Right lobe of liver (tissue), 6 donors: ENCODE measurements at regions not wholly inside any gene's neighbourhood (a gene's known extent, or its start where the extent isn't known, plus 50 kb on each side); places are given as distances from the start of the nearest gene placed in this dataset.

Experiments
- ATAC-seq, 4 donors: fragments of 200-7000 bp; cut with Tn5 transposase; one replicate each; pipeline ENCODE4 v1.9.1; 2020; ENCODE audit warnings: mild to moderate bottlenecking in 4 of 4, moderate library complexity in 4 of 4
- DNase-seq, 3 donors: peaks; one replicate each; pipeline ENCODE4 v3.0.0-alpha.2; 2020
- H3K27ac ChIP-seq, 3 donors: fragments of 200-600 bp; one replicate each; pipeline ENCODE4 v1.8.0; 2022
- H3K27me3 ChIP-seq, 2 donors: fragments of 200-600 bp; one replicate each; pipeline ENCODE4 v1.8.0; 2022
- H3K36me3 ChIP-seq, 4 donors: fragments of 200-600 bp; sonication (generic) in 1 of 4; one replicate each; pipeline versions ENCODE4 v1.5.1 to v1.8.0; 2017 to 2022; ENCODE audit warnings: control low read depth in 1 of 4
- H3K4me1 ChIP-seq, 4 donors: fragments of 200-600 bp; sonication (generic) in 1 of 4; one replicate each; pipeline versions ENCODE4 v1.5.1 to v1.8.0; 2017 to 2022; ENCODE audit warnings: control low read depth in 1 of 4
- H3K4me3 ChIP-seq, 3 donors: fragments of 200-600 bp; one replicate each; pipeline ENCODE4 v1.8.0; 2022
- H3K9me3 ChIP-seq, 4 donors: fragments of 200-600 bp; sonication (generic) in 1 of 4; one replicate each; pipeline versions ENCODE4 v1.5.1 to v1.8.0; 2017 to 2022; ENCODE audit warnings: control low read depth in 1 of 4
- CTCF ChIP-seq, 4 donors: fragments of 200-600 bp in 3 of 4; fragments of 450-650 bp in 1 of 4; IDR thresholded peaks; one replicate each; pipeline versions ENCODE4 v1.5.1 to v1.8.0; 2016 to 2022; ENCODE audit warnings: antibody characterized with exemption in 4 of 4, mild to moderate bottlenecking in 2 of 4
- POLR2A ChIP-seq: fragments of 450-650 bp; IDR thresholded peaks from one replicate; pipeline ENCODE4 v1.6.1; 2017; ENCODE audit warnings: antibody characterized with exemption, mild to moderate bottlenecking
- WGBS: methylation state at CpG from one replicate; pipeline ENCODE4 v1.1.6; 2018; ENCODE audit warnings: low coverage, low lambda C conversion rate; ENCODE audit not compliant: insufficient coverage; ENCODE audit errors: missing lambda C conversion rate; 5-methylcytosine and 5-hydroxymethylcytosine counted together
- intact Hi-C, 2 donors: fragments of 100-400 bp; cut with DNase I; formaldehyde crosslinking; loops; one replicate each; pipeline versions ENCODE4 v1.11.2 to v1.14.1; 2022
- donor health status: DM: no; HTN: yes; CAD: no.
- donor health status: DM: no; HTN: no; CAD: no.
- donor health status: DM: no; HTN: no; CAD: no.
- donor health status: DM: no; HTN: yes; CAD: no.
- donor health status: DM: no; HTN: yes; CAD: no.

DNA sequence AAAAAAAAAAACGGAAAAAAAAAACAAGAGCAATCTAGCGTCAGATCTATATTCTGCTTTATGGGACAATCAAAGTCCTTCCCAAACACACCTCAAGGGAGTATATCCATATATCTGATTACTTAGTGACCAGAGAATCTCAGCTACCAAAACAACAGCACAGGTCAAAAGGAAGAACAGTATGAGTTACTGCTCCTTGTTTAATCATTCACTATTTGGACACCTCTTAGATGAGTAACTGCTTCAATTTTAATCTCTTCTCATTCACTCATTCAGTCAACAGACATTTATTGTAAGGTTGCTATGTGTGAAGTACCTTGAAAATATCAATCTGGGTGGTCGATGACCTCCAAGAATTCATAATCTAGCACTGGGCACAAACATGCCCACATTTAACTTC lies 193.2 kb downstream of the IRS2 start:
- H3K4me1 ChIP-seq: peaks cover 0 to 20% (median 9%) of the 10 kb centered on the region in 4 donors
- no peak for DNase-seq
- ATAC-seq: peak; percentile 74 to 88 (median 84)
- 16% methylated on average over 3 of the region's 3 CpGs for WGBS
- no peak overlapping the region for H3K4me3 ChIP-seq
- intact Hi-C loops: no loop called here
- H3K27me3 ChIP-seq: no peaks in the 10 kb centered on the region
- no peaks in the 10 kb centered on the region for H3K36me3 ChIP-seq
- peak overlapping the region; percentile 49 to 76 (median 72) for H3K27ac ChIP-seq
- TF ChIP-seq CTCF (IDR thresholded peaks at IDR 0.05) (no peak), POLR2A (no peak)
- no peaks in the 10 kb centered on the region for H3K9me3 ChIP-seq

- Histone ChIP-seq H3K36me3 (no peaks in the 10 kb centered on the region), H3K9me3 (no peaks in the 10 kb centered on the region), H3K27ac (peak overlapping the region; percentile 49 to 76 (median 72)), H3K27me3 (no peaks in the 10 kb centered on the region), H3K4me1 (peaks cover 0 to 20% (median 9%) of the 10 kb centered on the region in 4 donors), H3K4me3 (no peak overlapping the region)
- WGBS: 14% methylated on average over 4 of the region's 4 CpGs
- intact Hi-C loops: no loop called here
- TF ChIP-seq CTCF (IDR thresholded peaks at IDR 0.05) (no peak), POLR2A (peak; percentile 52)
- DNase-seq (no peak), ATAC-seq (peak; percentile 89 to 96 (median 93))
Observed at GRCh38 chr13:109592770-109593169, 193.6 kb downstream of the IRS2 start.

DNA sequence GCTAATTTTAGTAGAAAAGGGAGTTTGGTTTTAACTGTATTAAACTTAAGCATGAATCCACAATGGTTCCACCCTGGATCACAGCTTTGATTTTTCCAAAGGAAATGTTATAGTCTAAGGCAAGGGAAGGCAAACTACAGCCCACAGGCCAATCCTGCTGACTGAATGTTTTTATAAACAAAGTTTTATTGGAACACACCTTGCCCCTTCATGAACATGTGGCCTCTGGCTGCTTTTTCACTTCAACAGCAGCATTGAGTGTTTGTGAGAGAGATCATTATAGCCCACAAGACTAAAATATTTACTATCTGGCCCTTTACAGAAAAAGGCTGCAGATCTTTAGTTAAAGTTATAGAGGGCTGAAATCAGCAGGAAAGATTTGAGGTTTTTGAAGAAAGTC lies 198.7 kb downstream of the IRS2 start:
- H3K36me3 ChIP-seq: no peaks in the 10 kb centered on the region
- H3K27ac ChIP-seq: no peak overlapping the region
- no peak for ATAC-seq
- no peaks in the 10 kb centered on the region for H3K9me3 ChIP-seq
- H3K4me1 ChIP-seq: peaks cover 0 to 17% (median 6%) of the 10 kb centered on the region in 4 donors
- no peaks in the 10 kb centered on the region for H3K27me3 ChIP-seq
- DNase-seq: no peak
- intact Hi-C loops: no loop called here
- TF ChIP-seq POLR2A (no peak), CTCF (IDR thresholded peaks at IDR 0.05) (no peak)
- H3K4me3 ChIP-seq: no peak overlapping the region

GRCh38 chr13:109586509-109587346 lies 199.7 kb downstream of the IRS2 start:
- H3K27ac ChIP-seq: no peak overlapping the region
- peaks cover 0 to 7% (median 2%) of the 10 kb centered on the region in 4 donors for H3K4me1 ChIP-seq
- WGBS: 37% methylated on average over 9 of the region's 9 CpGs
- ATAC-seq: peak; percentile 47 to 79 (median 59)
- intact Hi-C loops: no loop called here
- no peaks in the 10 kb centered on the region for H3K9me3 ChIP-seq
- DNase-seq: no peak
- no peaks in the 10 kb centered on the region for H3K27me3 ChIP-seq
- no peak for TF ChIP-seq POLR2A
- no peak for TF ChIP-seq CTCF (IDR thresholded peaks at IDR 0.05)
- no peaks in the 10 kb centered on the region for H3K36me3 ChIP-seq
- H3K4me3 ChIP-seq: no peak overlapping the region
